ENCODE measurements at regions not wholly inside any gene's neighbourhood (a gene's known extent, or its start where the extent isn't known, plus 50 kb on each side); places are given as distances from the start of the nearest gene placed in this dataset.

DNA sequence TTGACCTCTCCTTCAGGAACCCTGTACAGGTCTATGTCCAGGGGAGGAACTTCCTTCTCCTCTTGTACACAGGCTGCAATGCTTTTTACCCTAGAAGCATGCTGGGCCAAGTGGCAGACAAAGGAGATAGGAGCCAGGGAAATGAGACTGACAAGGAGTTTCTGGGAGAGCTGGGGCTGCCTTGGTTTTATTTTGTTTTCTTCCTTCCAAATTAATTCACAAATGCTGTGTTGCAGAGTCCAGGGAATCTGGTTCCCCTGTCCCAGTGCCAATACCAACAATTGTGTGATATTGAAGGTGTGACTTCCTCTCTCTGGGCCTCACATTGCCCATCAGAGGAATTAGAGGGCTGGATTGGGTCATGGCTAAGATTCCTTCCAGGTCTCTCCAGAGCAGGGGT lies 224.8 kb upstream of the PPP2R3A start:
- BruUV-seq (replicated peaks) = no TSS peak
- ATAC-seq (no peak), FAIRE-seq (no peak), DNase-seq (ENCODE audit: extremely low read depth in 1 of 4, low spot score in 3 of 4) (no peak)
- intact Hi-C loops (cut with micrococcal nuclease) = no loop called here
- H3K4me1 ChIP-seq (replicated peaks in 1 of 2; ENCODE audit: control insufficient read depth in 2 of 2, insufficient read depth in 2 of 2, low read length in 2 of 2) = no peaks in the 10 kb centered on the region
- H3K4me3 ChIP-seq = no peak overlapping the region
- no peaks in the 10 kb centered on the region for H3K36me3 ChIP-seq (ENCODE audit: control insufficient read depth, insufficient read depth, low read length)
- ChIA-PET POLR2A (no interaction called here), CTCF (ENCODE audit: low intra/inter-chr PET ratio) (no interaction called here)
- TF ChIP-seq, protein P1, sequence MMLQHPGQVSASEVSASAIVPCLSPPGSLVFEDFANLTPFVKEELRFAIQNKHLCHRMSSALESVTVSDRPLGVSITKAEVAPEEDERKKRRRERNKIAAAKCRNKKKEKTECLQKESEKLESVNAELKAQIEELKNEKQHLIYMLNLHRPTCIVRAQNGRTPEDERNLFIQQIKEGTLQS (IDR thresholded peaks at IDR 0.05) = no peak
- TF ChIP-seq, protein P1 (CRISPR knock-in tag; conservative IDR thresholded peaks at IDR 0.05) = no peak
- TF ChIP-seq, protein P2, sequence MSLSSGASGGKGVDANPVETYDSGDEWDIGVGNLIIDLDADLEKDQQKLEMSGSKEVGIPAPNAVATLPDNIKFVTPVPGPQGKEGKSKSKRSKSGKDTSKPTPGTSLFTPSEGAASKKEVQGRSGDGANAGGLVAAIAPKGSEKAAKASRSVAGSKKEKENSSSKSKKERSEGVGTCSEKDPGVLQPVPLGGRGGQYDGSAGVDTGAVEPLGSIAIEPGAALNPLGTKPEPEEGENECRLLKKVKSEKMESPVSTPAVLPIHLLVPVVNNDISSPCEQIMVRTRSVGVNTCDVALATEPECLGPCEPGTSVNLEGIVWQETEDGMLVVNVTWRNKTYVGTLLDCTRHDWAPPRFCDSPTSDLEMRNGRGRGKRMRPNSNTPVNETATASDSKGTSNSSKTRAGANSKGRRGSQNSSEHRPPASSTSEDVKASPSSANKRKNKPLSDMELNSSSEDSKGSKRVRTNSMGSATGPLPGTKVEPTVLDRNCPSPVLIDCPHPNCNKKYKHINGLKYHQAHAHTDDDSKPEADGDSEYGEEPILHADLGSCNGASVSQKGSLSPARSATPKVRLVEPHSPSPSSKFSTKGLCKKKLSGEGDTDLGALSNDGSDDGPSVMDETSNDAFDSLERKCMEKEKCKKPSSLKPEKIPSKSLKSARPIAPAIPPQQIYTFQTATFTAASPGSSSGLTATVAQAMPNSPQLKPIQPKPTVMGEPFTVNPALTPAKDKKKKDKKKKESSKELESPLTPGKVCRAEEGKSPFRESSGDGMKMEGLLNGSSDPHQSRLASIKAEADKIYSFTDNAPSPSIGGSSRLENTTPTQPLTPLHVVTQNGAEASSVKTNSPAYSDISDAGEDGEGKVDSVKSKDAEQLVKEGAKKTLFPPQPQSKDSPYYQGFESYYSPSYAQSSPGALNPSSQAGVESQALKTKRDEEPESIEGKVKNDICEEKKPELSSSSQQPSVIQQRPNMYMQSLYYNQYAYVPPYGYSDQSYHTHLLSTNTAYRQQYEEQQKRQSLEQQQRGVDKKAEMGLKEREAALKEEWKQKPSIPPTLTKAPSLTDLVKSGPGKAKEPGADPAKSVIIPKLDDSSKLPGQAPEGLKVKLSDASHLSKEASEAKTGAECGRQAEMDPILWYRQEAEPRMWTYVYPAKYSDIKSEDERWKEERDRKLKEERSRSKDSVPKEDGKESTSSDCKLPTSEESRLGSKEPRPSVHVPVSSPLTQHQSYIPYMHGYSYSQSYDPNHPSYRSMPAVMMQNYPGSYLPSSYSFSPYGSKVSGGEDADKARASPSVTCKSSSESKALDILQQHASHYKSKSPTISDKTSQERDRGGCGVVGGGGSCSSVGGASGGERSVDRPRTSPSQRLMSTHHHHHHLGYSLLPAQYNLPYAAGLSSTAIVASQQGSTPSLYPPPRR (CRISPR knock-in tag; IDR thresholded peaks at IDR 0.05; ENCODE audit: borderline replicate concordance) = no peak
- TF ChIP-seq HDGF (IDR thresholded peaks at IDR 0.05) (no peak), SMARCA5 (IDR thresholded peaks at IDR 0.05) (no peak), MXI1 (IDR thresholded peaks at IDR 0.05; ENCODE audit: low read depth, low read length) (no peak), DPF2 (IDR thresholded peaks at IDR 0.05) (no peak), CSDE1 (IDR thresholded peaks at IDR 0.05) (no peak)
- no peaks in the 10 kb centered on the region for H3K79me2 ChIP-seq (ENCODE audit: control insufficient read depth, insufficient read depth, low read length)
- H3K27me3 ChIP-seq (ENCODE audit: control insufficient read depth in 2 of 2, insufficient read depth in 2 of 2, low read length in 2 of 2) = no peaks in the 10 kb centered on the region
- H3K4me2 ChIP-seq (ENCODE audit: insufficient read depth, low read length) = no peak overlapping the region
- H2AFZ ChIP-seq (ENCODE audit: low read depth, low read length) = no peak overlapping the region
- no peaks in the 10 kb centered on the region for H3K9me1 ChIP-seq (ENCODE audit: control insufficient read depth, insufficient read depth, low read length)
- no peaks in the 10 kb centered on the region for H4K20me1 ChIP-seq (replicated peaks; ENCODE audit: control insufficient read depth, insufficient read depth, low read length)
- H3K9ac ChIP-seq (ENCODE audit: insufficient read depth in 1 of 2, low read depth in 2 of 2, low read length in 2 of 2) = no peak overlapping the region
- no peaks in the 10 kb centered on the region; the same call in 1 of the 2 replicates for H3K9me3 ChIP-seq (replicated peaks; ENCODE audit: control insufficient read depth, insufficient read depth, low read depth, low read length)
- in situ Hi-C loops (cut with MboI) = no loop called here
- no peak overlapping the region for H3K27ac ChIP-seq (ENCODE audit: extremely low read depth, low read depth, low read length)

Measured in K562 (cell line).